Activated T-cell treated with anti-CD3 and anti-CD28 coated beads for 48 hours (primary cell): ENCODE measurements at regions not wholly inside any gene's neighbourhood (a gene's known extent, or its start where the extent isn't known, plus 50 kb on each side); places are given as distances from the start of the nearest gene placed in this dataset.

Source experiments
- DNase-seq: peaks from one replicate; pipeline ENCODE4 v3.0.0-alpha.2; 2020; ENCODE audit warnings: low read depth

DNA sequence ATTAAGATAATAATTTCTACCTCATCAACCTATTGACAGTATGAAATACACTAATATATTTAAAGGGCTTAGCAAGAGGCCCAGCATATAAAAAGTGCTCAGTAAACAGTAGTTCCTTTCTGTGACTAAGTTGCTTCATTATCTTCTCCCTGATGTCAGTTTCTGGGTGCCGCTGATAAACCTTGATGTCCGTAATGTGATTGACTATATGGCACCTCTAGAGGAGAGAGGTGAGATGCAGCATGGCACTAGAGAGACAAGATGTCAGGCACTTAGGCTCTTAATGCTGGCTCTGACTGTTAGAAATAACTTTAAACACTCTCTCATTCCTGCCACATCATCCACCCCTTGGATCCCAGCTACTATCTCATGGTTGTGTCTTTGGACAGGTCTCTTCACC lies 455.9 kb upstream of the KLF4 start:
- DNase-seq: no peak

GRCh38 chr9:107944387-107944786 lies 454.8 kb upstream of the KLF4 start:
- no peak for DNase-seq

GRCh38 chr9:107943901-107944300 lies 454.3 kb upstream of the KLF4 start:
- no peak for DNase-seq

- no peak for DNase-seq
Observed at GRCh38 chr9:107942856-107943255, 453.3 kb upstream of the KLF4 start.

- no peak for DNase-seq
Observed at GRCh38 chr9:107942291-107942690, 452.7 kb upstream of the KLF4 start.

- DNase-seq: no peak
Observed at GRCh38 chr9:107940616-107941595, 451.3 kb upstream of the KLF4 start.

- DNase-seq: no peak
Observed at GRCh38 chr9:107938801-107939386, 449.3 kb upstream of the KLF4 start.

- no peak for DNase-seq
Observed at GRCh38 chr9:107935931-107936330, 446.4 kb upstream of the KLF4 start.

GRCh38 chr9:107933516-107933915 lies 443.9 kb upstream of the KLF4 start:
- DNase-seq: no peak

DNA sequence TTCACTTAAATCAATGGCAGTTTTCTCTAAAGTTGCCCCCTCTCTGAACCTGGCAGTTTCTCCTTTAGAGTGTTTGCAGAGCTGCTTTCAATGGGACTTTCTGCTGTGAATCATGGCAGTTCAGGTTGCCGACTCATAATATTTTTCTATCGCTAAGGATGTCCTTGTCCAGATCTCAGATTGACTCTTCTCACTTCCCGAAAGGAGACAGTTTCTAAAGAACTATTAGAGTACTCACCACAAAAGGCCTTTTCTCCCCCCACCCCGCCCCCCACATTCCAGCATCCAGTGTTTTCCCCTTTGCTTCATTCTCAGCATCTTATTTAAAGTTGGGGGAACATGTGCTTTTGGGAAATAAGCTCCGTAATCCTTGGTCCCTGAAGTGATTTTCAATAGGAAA lies 443.5 kb upstream of the KLF4 start:
- no peak for DNase-seq

- no peak for DNase-seq
Observed at GRCh38 chr9:107932601-107933000, 443.0 kb upstream of the KLF4 start.

DNA sequence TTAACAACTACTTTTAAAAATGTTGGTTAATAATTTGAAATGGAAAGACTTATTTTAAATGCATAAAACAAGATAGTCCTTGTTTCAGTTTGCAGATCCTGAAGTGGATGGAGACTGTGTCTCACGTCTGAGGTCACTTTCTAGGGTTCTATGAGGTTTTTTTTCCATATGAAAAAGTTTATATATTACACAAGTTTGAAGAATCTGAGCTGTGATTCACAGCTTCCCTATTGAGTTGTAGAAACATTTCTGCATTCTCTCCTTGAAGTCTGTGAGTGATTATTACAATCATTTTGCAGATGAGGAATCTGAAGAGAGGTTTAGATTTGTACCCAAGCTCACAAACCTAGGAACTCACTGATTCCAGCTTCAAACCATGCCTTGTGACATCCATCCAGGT lies 442.5 kb upstream of the KLF4 start:
- no peak for DNase-seq

DNA sequence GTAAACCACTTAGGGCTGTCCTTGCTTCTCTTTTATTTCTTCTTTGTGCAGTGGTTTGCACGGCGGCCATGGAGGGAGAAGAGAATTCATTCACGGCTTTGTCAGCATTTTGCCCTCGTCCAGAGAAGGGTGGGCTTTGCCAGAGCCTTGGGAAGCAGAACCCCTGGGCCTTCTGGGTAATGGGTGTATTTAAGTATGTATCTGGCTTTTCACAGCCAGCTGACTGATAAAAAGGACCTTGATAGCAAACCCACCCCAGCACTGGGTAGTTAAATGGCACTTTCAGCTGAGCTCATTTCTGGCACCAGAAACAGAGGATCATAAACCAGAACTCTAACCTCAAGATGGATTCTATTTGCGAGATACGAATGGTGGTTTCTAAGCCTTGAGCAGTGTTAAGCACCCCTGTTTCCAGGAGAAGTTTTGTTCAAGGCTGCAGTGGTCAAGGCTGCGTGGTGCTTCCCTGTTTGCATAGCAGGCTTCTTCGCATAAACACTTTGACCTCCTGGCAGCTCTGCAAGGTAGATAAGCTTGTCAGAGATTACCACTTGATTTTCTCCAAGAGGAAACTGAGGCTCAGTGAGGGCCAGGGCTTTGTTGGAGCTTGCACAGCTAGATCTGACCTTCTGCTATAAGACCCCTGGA lies 441.6 kb upstream of the KLF4 start:
- no peak for DNase-seq

DNA sequence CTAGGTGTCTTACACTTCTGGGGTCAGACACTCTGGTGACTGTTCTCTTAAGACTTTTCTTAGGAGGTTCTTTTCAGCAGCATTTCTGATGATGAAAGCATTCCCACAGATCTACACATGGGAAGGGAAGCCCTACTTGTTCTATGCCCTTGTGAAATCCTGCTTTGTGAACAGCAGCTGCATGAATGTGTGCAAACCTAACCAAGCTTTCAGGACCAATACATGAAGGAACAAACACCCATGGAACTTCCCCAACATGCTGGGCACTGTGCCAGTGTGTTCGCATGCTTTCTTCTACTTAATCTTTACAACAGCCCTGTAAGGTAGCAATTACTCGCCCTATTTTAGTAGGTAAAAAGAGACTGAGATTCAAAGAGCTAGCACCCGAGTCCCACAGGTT lies 439.9 kb upstream of the KLF4 start:
- DNase-seq: no peak

DNA sequence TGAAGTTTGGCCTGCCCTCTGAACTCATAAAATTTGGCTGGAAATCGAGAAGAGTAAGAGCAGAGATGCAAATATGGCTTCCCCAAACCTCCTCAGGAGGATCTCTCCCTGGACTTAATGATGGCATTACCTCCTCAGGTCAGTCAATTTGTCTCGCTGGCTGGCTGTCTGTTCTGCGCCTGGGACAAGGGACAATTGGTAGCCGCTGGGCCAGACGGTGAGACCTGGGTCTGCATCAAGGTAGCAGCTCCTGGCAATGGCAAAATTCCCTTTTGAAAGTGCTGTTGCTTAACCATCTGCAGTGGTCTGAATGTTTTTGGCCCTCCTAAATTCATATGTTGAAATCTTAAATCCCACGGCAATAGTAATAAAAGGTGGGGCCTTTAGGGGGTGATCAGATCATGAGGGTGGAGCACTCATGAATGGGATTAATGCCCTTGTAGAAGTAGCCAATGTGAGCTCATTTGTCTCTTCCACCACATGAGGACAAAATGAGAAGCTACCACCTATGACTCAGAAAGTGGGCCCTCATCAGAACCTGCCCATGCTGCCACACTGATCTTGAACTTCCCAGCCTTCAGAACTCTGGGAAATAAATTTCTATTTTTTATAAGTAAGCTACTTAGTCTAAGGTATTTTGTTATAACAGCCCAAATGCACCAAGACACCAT lies 439.3 kb upstream of the KLF4 start:
- no peak for DNase-seq

- DNase-seq: no peak
Observed at GRCh38 chr9:107927276-107927675, 437.7 kb upstream of the KLF4 start.

GRCh38 chr9:107925749-107926297 lies 436.3 kb upstream of the KLF4 start:
- DNase-seq: no peak

GRCh38 chr9:107922260-107922659 lies 432.7 kb upstream of the KLF4 start:
- DNase-seq: no peak

- no peak for DNase-seq
Observed at GRCh38 chr9:107919263-107919662, 429.7 kb upstream of the KLF4 start.

GRCh38 chr9:107918749-107919148 lies 429.2 kb upstream of the KLF4 start:
- DNase-seq: no peak

- DNase-seq: no peak
Observed at GRCh38 chr9:107914151-107914550, 424.6 kb upstream of the KLF4 start.

DNA sequence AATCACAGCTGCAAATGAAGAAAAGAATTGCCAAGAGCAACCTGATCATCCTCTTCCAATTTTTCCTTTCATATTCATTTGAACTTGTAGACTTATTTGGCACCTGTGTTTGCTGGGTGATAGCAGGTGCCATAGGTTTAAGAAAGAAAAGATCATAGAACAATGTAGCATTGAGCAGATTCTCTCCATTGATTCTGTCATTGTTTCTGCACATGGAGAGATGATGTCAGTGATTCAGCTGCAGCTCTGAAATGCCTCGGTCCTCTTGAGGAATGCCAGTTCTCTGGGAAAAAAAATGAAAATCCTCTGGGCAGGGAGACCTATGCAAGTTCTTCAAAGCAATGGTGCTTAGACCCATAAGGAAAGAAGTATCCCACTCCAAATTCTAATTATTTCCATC lies 418.1 kb upstream of the KLF4 start:
- no peak for DNase-seq
